ENCODE measurements at regions not wholly inside any gene's neighbourhood (a gene's known extent, or its start where the extent isn't known, plus 50 kb on each side); places are given as distances from the start of the nearest gene placed in this dataset.

DNA sequence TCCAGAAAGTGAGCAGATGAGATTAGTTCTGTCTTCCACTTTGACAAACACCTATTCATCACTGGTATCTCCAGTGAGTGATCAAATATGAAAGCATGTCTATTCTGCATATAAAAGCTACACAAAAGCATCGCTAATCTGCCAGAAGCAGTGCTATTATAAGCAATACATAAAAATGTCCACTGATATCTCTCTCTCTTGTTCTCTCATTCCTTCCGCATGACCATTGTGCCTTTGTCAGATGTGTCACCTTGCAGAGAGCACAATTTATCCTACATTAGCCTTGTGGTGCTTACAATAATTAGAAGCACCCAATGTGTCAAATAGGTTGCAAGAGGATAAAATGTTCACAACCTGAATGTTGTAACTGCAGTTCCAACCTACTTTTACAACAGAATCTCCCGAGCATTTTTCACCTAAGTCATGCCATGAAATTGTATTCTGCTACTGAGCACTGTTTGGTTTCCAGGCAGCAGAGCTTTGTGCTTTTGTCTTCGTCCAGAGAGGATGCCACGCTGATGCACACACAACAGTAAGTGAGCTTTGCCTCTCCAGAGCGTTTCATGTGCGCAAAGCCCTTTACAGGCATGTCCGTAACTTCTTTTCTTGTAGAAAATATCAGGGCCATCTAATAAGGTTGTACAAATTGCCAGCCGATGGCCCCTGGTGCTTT is 198.7 kb upstream of the PLD5 start (continued):
- no peak for TF ChIP-seq E2F6 (IDR thresholded peaks at IDR 0.05)
- TF ChIP-seq ATF2 (IDR thresholded peaks at IDR 0.05; ENCODE audit: low read length): no peak
- TF ChIP-seq CREB1 (IDR thresholded peaks at IDR 0.05): no peak
- no peak for TF ChIP-seq JUN (IDR thresholded peaks at IDR 0.05; ENCODE audit: low read depth, low read length)
- TF ChIP-seq PHF8 (conservative IDR thresholded peaks at IDR 0.05; ENCODE audit: low read depth, low read length): no peak
